K562 (cell line): ENCODE measurements at regions not wholly inside any gene's neighbourhood (a gene's known extent, or its start where the extent isn't known, plus 50 kb on each side); places are given as distances from the start of the nearest gene placed in this dataset.

Experiments
- ATAC-seq: fragments of 200-7000 bp; cut with Tn5 transposase; 3 replicates; pipeline ENCODE4 v1.9.1; 2020; ENCODE audit warnings: moderate library complexity
- BruUV-seq: library from RNA; stranded (reverse); fragments of 400-500 nt; replicated peaks from 2 replicates; lab custom pipeline; 2021; lab: Mats Ljungman, UMichigan
- CTCF ChIA-PET: fragments of 300-600 bp; formaldehyde crosslinking; extraction: SDS; loops from one replicate; lab custom pipeline; 2021; ENCODE audit warnings: low intra/inter-chr PET ratio; lab: Yijun Ruan, JAX
- POLR2A ChIA-PET: fragments of 300-600, 350-650 bp; sonication (Branson Sonifier 250); formaldehyde crosslinking; extraction: SDS; loops from one replicate; lab custom pipeline; 2021; ENCODE audit warnings: antibody characterized with exemption, inconsistent platforms; lab: Yijun Ruan, JAX
- DNase-seq, 4 experiments: peaks; one replicate each; pipeline versions ENCODE4 v3.0.0 to v3.0.0-alpha.2; 2011 to 2018; ENCODE audit warnings: low spot score in 3 of 4, mixed read lengths in 3 of 4; ENCODE audit errors: extremely low read depth in 1 of 4
- FAIRE-seq: peaks from 2 replicates; lab custom pipeline; 2011; peaks lifted over from hg19 to GRCh38; lab: Jason Lieb, UNC
- H2AFZ ChIP-seq: 2 replicates; pipeline ENCODE4 v1.6.0; 2011; ENCODE audit warnings: low read depth, low read length, control low read depth, inconsistent platforms
- H3K27ac ChIP-seq: fragments of 200-600 bp; 3 replicates; pipeline ENCODE4 v1.8.0; 2011; ENCODE audit warnings: low read depth, mild to moderate bottlenecking, control low read depth, inconsistent platforms, low read length, moderate library complexity, mixed read lengths; ENCODE audit errors: extremely low read depth
- H3K27me3 ChIP-seq, 2 experiments: fragments of 300-600 bp in 1 of 2; 2 replicates in 1 of 2; 3 replicates in 1 of 2; pipeline versions ENCODE4 v1.6.0 to v1.8.0; 2011; ENCODE audit warnings: inconsistent platforms in 2 of 2, low read length in 2 of 2, mild to moderate bottlenecking in 1 of 2, mixed read lengths in 1 of 2, moderate library complexity in 1 of 2; ENCODE audit not compliant: control insufficient read depth in 2 of 2, insufficient read depth in 2 of 2
- H3K36me3 ChIP-seq: fragments of 300-600 bp; 3 replicates; pipeline ENCODE4 v1.8.0; 2011; ENCODE audit warnings: mild to moderate bottlenecking, low read length, inconsistent platforms; ENCODE audit not compliant: control insufficient read depth, insufficient read depth
- H3K4me1 ChIP-seq, 2 experiments: fragments of 200-600 bp in 1 of 2; replicated peaks in 1 of 2; 2 replicates in 1 of 2; 3 replicates in 1 of 2; pipeline versions ENCODE4 v1.5.1 to v1.8.0; 2011; ENCODE audit warnings: inconsistent platforms in 2 of 2, low read length in 2 of 2, mild to moderate bottlenecking in 1 of 2, mixed read lengths in 1 of 2, moderate library complexity in 1 of 2; ENCODE audit not compliant: control insufficient read depth in 2 of 2, insufficient read depth in 2 of 2
- H3K4me2 ChIP-seq: 2 replicates; pipeline ENCODE4 v1.6.1; 2011; ENCODE audit warnings: low read length, control low read depth, inconsistent platforms, mixed read lengths; ENCODE audit not compliant: insufficient read depth
- H3K4me3 ChIP-seq: fragments of 200-600 bp; sonication (generic), shearing (Covaris generic); 2 replicates; pipeline ENCODE4 v1.5.1; 2016; ENCODE audit warnings: control low read depth, inconsistent platforms
- H3K79me2 ChIP-seq: fragments of 200-600 bp; 3 replicates; pipeline ENCODE4 v1.8.0; 2011; ENCODE audit warnings: low read length, inconsistent platforms; ENCODE audit not compliant: control insufficient read depth, insufficient read depth
- H3K9ac ChIP-seq, 2 experiments: 2 replicates each; pipeline versions ENCODE4 v1.6.0 to v1.6.1; 2011; ENCODE audit warnings: low read depth in 2 of 2, low read length in 2 of 2, control low read depth in 1 of 2, inconsistent platforms in 1 of 2, mild to moderate bottlenecking in 1 of 2, mixed read lengths in 1 of 2; ENCODE audit not compliant: insufficient read depth in 1 of 2
- H3K9me1 ChIP-seq: one replicate; pipeline ENCODE4 v1.6.0; 2011; ENCODE audit warnings: inconsistent platforms, mild to moderate bottlenecking, low read length, moderate library complexity; ENCODE audit not compliant: control insufficient read depth, insufficient read depth
- H3K9me3 ChIP-seq: replicated peaks from 2 replicates; pipeline ENCODE4 v1.5.1; 2011; ENCODE audit warnings: low read depth, low read length, inconsistent platforms; ENCODE audit not compliant: control insufficient read depth, insufficient read depth
- H4K20me1 ChIP-seq: replicated peaks from 2 replicates; pipeline ENCODE4 v1.6.1; 2011; ENCODE audit warnings: low read length, inconsistent platforms, mixed read lengths; ENCODE audit not compliant: control insufficient read depth, insufficient read depth
- BDP1 ChIP-seq: IDR thresholded peaks from 3 replicates; pipeline ENCODE4 v1.6.1; 2011; ENCODE audit not compliant: insufficient read length, insufficient read depth
- HDAC2 ChIP-seq: fragments of 450-650 bp; IDR thresholded peaks from 2 replicates; pipeline ENCODE4 v1.6.1; 2016; ENCODE audit warnings: mild to moderate bottlenecking
- MCM2 ChIP-seq: fragments of 450-650 bp; IDR thresholded peaks from 2 replicates; pipeline ENCODE4 v1.6.1; 2017; ENCODE audit warnings: low read depth, mild to moderate bottlenecking
- RBFOX2 ChIP-seq: fragments of 200-400 bp; formaldehyde crosslinking; IDR thresholded peaks from 2 replicates; pipeline ENCODE4 v1.6.1; 2017; ENCODE audit warnings: low read depth, mild to moderate bottlenecking, low read length, moderate library complexity
- RBM22 ChIP-seq: fragments of 200-400 bp; formaldehyde crosslinking; IDR thresholded peaks from 2 replicates; pipeline ENCODE4 v1.6.1; 2018; ENCODE audit warnings: low read length, low read depth; ENCODE audit not compliant: poor library complexity, severe bottlenecking
- YY1 ChIP-seq, 3 experiments: IDR thresholded peaks; 2 replicates each; pipeline ENCODE4 v1.6.1; 2011; ENCODE audit warnings: low read length in 2 of 3, mild to moderate bottlenecking in 2 of 3, moderate library complexity in 2 of 3, borderline replicate concordance in 1 of 3, control low read depth in 1 of 3, low read depth in 1 of 3; ENCODE audit not compliant: insufficient read depth in 3 of 3, insufficient replicate concordance in 2 of 3, control insufficient read depth in 1 of 3, insufficient read length in 1 of 3; ENCODE audit errors: extremely low read depth in 1 of 3
- ZNF263 ChIP-seq: sonication (generic); formaldehyde crosslinking; IDR thresholded peaks from 2 replicates; pipeline ENCODE4 v1.8.0; 2022; ENCODE audit warnings: mild to moderate bottlenecking, missing genetic modification reagents, borderline replicate concordance
- WGBS: fragments of 100-300 bp; shearing (Covaris generic); methylation state at CpG from one replicate; pipeline ENCODE4 v1.1.6; 2016; ENCODE audit warnings: low coverage, mixed read lengths; ENCODE audit not compliant: insufficient coverage; ENCODE audit errors: missing lambda C conversion rate; 5-methylcytosine and 5-hydroxymethylcytosine counted together
- in situ Hi-C: fragments of 300-500 bp; cut with MboI; formaldehyde crosslinking; loops from 4 replicates; pipeline ENCODE4 v1.15.0; 2018; ENCODE audit warnings: inconsistent platforms, mixed read lengths
- intact Hi-C: fragments of 100-400 bp; cut with micrococcal nuclease; formaldehyde crosslinking; loops from 2 replicates; pipeline ENCODE4 v1.14.2; 2022
- TF ChIP-seq, protein P1 (sequence below): sonication (generic); formaldehyde crosslinking; IDR thresholded peaks from 2 replicates; pipeline ENCODE4 v1.8.0; 2022; ENCODE audit warnings: missing genetic modification reagents, mild to moderate bottlenecking, borderline replicate concordance
- TF ChIP-seq, protein P2 (sequence below): fragments of 450-650 bp; formaldehyde crosslinking; IDR thresholded peaks from 2 replicates; pipeline ENCODE4 v1.4.0; 2020; ENCODE audit warnings: mild to moderate bottlenecking, moderate library complexity
- TF ChIP-seq, protein P3 (sequence below): fragments of 250-450 bp; sonication (Bioruptor Pico); IDR thresholded peaks from 2 replicates; pipeline ENCODE4 v1.5.0; 2021; ENCODE audit warnings: mild to moderate bottlenecking, borderline replicate concordance
- TF ChIP-seq, protein P4 (sequence below), 3 experiments: fragments of 200-800 bp in 1 of 3; sonication (Bioruptor generic) in 1 of 3; sonication (generic) in 1 of 3; formaldehyde crosslinking in 1 of 3; IDR thresholded peaks; 2 replicates each; pipeline versions ENCODE4 v1.6.1 to v1.8.0; 2016 to 2022; ENCODE audit warnings: mild to moderate bottlenecking in 2 of 3, missing compliant biosample characterization in 2 of 3, missing genetic modification characterization in 2 of 3, missing genetic modification reagents in 1 of 3
- TF ChIP-seq, protein P5 (sequence below): fragments of 250-450 bp; sonication (Bioruptor Pico); IDR thresholded peaks from 2 replicates; pipeline ENCODE4 v1.4.0; 2020; ENCODE audit warnings: borderline replicate concordance

DNA sequence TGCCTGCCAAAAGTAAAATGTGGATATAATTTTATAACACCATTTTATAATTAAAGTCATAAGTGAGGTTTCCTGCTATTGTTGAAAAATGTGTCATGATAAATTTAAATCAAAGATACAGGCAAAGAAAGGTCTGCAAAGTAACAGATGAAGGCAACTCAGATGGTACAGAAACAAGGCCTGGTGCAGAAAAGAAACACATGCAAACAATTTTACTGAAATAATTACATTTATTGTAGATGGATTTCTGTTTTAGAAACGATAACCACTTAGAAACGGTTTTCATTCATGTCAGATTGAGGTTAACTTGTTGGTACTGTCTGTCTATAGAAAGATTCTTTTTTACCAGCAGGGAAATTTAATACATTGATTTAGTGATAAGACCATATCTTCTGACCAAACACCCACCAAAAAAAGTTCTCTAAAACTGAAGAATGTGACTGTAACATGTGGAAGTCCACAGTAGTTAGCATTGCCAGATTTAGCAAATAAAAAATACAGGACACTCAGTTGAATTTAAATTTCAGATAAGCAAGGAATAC, 105.5 kb upstream of the FERMT1 start (continued):
- TF ChIP-seq, protein P1, sequence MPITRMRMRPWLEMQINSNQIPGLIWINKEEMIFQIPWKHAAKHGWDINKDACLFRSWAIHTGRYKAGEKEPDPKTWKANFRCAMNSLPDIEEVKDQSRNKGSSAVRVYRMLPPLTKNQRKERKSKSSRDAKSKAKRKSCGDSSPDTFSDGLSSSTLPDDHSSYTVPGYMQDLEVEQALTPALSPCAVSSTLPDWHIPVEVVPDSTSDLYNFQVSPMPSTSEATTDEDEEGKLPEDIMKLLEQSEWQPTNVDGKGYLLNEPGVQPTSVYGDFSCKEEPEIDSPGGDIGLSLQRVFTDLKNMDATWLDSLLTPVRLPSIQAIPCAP, result no peak
- TF ChIP-seq RBM22 (no peak), HDAC2 (no peak), BDP1 (no peak)
- TF ChIP-seq, protein P2, sequence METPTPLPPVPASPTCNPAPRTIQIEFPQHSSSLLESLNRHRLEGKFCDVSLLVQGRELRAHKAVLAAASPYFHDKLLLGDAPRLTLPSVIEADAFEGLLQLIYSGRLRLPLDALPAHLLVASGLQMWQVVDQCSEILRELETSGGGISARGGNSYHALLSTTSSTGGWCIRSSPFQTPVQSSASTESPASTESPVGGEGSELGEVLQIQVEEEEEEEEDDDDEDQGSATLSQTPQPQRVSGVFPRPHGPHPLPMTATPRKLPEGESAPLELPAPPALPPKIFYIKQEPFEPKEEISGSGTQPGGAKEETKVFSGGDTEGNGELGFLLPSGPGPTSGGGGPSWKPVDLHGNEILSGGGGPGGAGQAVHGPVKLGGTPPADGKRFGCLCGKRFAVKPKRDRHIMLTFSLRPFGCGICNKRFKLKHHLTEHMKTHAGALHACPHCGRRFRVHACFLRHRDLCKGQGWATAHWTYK (CRISPR knock-in tag), result no peak
- TF ChIP-seq, protein P3, sequence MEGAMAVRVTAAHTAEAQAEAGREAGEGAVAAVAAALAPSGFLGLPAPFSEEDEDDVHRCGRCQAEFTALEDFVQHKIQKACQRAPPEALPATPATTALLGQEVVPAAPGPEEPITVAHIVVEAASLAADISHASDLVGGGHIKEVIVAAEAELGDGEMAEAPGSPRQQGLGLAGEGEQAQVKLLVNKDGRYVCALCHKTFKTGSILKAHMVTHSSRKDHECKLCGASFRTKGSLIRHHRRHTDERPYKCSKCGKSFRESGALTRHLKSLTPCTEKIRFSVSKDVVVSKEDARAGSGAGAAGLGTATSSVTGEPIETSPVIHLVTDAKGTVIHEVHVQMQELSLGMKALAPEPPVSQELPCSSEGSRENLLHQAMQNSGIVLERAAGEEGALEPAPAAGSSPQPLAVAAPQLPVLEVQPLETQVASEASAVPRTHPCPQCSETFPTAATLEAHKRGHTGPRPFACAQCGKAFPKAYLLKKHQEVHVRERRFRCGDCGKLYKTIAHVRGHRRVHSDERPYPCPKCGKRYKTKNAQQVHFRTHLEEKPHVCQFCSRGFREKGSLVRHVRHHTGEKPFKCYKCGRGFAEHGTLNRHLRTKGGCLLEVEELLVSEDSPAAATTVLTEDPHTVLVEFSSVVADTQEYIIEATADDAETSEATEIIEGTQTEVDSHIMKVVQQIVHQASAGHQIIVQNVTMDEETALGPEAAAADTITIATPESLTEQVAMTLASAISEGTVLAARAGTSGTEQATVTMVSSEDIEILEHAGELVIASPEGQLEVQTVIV, result no peak

DNA sequence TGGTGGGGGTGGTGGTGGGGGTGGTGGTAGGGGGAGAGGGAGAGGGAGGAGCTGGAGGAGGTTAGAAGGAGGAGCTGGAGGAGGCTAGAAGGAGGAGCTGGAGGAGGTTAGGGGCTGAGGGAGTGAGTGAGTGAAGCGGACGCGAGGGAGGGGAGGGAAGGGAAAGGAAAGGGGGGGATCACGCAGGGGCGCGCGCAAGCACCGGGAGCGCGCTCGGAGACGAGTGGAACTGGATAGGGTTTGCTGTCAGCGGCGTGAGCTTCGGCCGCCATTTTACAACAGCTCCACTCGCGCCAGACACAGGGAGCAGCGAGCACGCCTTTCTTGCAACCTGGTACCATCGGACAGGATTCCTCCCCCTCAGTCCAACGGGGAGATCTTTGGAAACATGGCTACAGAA, 90.5 kb upstream of the FERMT1 start:
- no peaks in the 10 kb centered on the region for H3K27me3 ChIP-seq
- H4K20me1 ChIP-seq, result no peaks in the 10 kb centered on the region
- WGBS, result 0% methylated on average over 1 of the region's 22 CpGs
- H3K9ac ChIP-seq, result no peak overlapping the region
- H3K36me3 ChIP-seq, result no peaks in the 10 kb centered on the region
- FAIRE-seq (no peak), DNase-seq (peak; percentile 9 to 63 (median 14)), ATAC-seq (peak; percentile 84)
- intact Hi-C loops, result no loop called here
- no peaks in the 10 kb centered on the region for H3K79me2 ChIP-seq
- H3K4me3 ChIP-seq, result no peak overlapping the region
- no peaks in the 10 kb centered on the region for H3K4me1 ChIP-seq
- peak overlapping the region; percentile 65 for H2AFZ ChIP-seq
- ChIA-PET POLR2A (no interaction called here), CTCF (no interaction called here)
- in situ Hi-C loops, result no loop called here
- no peaks in the 10 kb centered on the region for H3K9me3 ChIP-seq
- H3K9me1 ChIP-seq, result no peaks in the 10 kb centered on the region
- no peak overlapping the region for H3K27ac ChIP-seq
- no TSS peak for BruUV-seq
- peak overlapping the region; percentile 55 for H3K4me2 ChIP-seq
- TF ChIP-seq MCM2 (no peak), RBFOX2 (0 out of 2 replicates have a peak, but pooled peaks have one; percentile 45), ZNF263 (CRISPR knock-in tag) (peak; percentile 76), YY1 (IDR thresholded peaks at IDR 0.05; ENCODE audit: borderline replicate concordance in 1 of 3, control insufficient read depth in 1 of 3, extremely low read depth in 1 of 3, insufficient read depth in 3 of 3, insufficient read length in 1 of 3, insufficient replicate concordance in 2 of 3, low read depth in 1 of 3, low read length in 2 of 3) (peak in 1 of 3 experiments; percentile 76)
- TF ChIP-seq, protein P4, sequence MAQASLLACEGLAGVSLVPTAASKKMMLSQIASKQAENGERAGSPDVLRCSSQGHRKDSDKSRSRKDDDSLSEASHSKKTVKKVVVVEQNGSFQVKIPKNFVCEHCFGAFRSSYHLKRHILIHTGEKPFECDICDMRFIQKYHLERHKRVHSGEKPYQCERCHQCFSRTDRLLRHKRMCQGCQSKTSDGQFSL (CRISPR knock-in tag; IDR thresholded peaks at IDR 0.05), result no peak
- TF ChIP-seq, protein P4 (tag; IDR thresholded peaks at IDR 0.05), result peak in 1 of 2 experiments; percentile 74; a peak in 2 of 4 replicates
- TF ChIP-seq, protein P5, sequence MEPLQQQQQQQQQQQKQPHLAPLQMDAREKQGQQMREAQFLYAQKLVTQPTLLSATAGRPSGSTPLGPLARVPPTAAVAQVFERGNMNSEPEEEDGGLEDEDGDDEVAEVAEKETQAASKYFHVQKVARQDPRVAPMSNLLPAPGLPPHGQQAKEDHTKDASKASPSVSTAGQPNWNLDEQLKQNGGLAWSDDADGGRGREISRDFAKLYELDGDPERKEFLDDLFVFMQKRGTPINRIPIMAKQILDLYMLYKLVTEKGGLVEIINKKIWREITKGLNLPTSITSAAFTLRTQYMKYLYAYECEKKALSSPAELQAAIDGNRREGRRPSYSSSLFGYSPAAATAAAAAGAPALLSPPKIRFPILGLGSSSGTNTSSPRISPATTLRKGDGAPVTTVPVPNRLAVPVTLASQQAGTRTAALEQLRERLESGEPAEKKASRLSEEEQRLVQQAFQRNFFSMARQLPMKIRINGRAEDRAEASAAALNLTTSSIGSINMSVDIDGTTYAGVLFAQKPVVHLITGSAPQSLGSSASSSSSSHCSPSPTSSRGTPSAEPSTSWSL (CRISPR knock-in tag), result no peak
